ENCODE measurements at regions not wholly inside any gene's neighbourhood (a gene's known extent, or its start where the extent isn't known, plus 50 kb on each side); places are given as distances from the start of the nearest gene placed in this dataset.

GRCh38 chr18:34048423-34048822, 176.3 kb downstream of the NOL4 start:
- no peak for TF ChIP-seq CTCF (IDR thresholded peaks at IDR 0.05)
- TF ChIP-seq POLR2AphosphoS5 (IDR thresholded peaks at IDR 0.05), result no peak

Measured in upper lobe of left lung (tissue), 4 donors.